CD4-positive, alpha-beta memory T cell (primary cell): ENCODE measurements at regions not wholly inside any gene's neighbourhood (a gene's known extent, or its start where the extent isn't known, plus 50 kb on each side); places are given as distances from the start of the nearest gene placed in this dataset.
"Not testable (repeated sequence)": the region's sequence is repeated elsewhere in the genome, so short reads cannot be mapped to it uniquely, and the experiment has no call there.

ENCODE experiments used
- CTCF ChIA-PET: fragments of 350-600 bp; sonication (Branson Sonifier 250); formaldehyde crosslinking; loops from one replicate; lab custom pipeline; 2021; ENCODE audit warnings: inconsistent platforms; ENCODE audit not compliant: partially characterized antibody; lab: Charles Lee
- POLR2A ChIA-PET: fragments of 350-600 bp; sonication (Branson Sonifier 250); formaldehyde crosslinking; loops from one replicate; lab custom pipeline; 2021; ENCODE audit not compliant: partially characterized antibody; lab: Charles Lee
- DNase-seq, 5 donors: peaks; one replicate each; pipeline versions ENCODE4 v3.0.0 to v3.0.0-alpha.2; 2020 to 2022; ENCODE audit warnings: mixed read lengths in 1 of 5
- H3K27ac ChIP-seq: one replicate; pipeline ENCODE4 v1.7.0; 2013; ENCODE audit warnings: low read depth, low read length
- H3K27me3 ChIP-seq: 2 replicates; pipeline ENCODE4 v1.7.0; 2013; ENCODE audit warnings: mild to moderate bottlenecking, low read length, moderate library complexity; ENCODE audit not compliant: insufficient read depth
- H3K36me3 ChIP-seq: 2 replicates; pipeline ENCODE4 v1.7.0; 2013; ENCODE audit warnings: mild to moderate bottlenecking, low read length, moderate library complexity; ENCODE audit not compliant: insufficient read depth
- H3K4me1 ChIP-seq: 2 replicates; pipeline ENCODE4 v1.7.0; 2013; ENCODE audit warnings: mild to moderate bottlenecking, low read length, moderate library complexity; ENCODE audit not compliant: insufficient read depth
- H3K4me3 ChIP-seq, 2 donors: one replicate each; pipeline ENCODE4 v1.7.0; 2013; ENCODE audit warnings: low read length in 2 of 2, mild to moderate bottlenecking in 1 of 2
- H3K9me3 ChIP-seq, 2 donors: one replicate each; pipeline ENCODE4 v1.7.0; 2013; ENCODE audit warnings: low read length in 2 of 2, control low read depth in 1 of 2; ENCODE audit not compliant: control insufficient read depth in 1 of 2
- H3K27ac Mint-ChIP-seq, 7 donors: one replicate each; pipeline ENCODE4 v1.8.0; 2020 to 2021; ENCODE audit warnings: mixed read lengths in 7 of 7, mild to moderate bottlenecking in 6 of 7, inconsistent platforms in 3 of 7, moderate library complexity in 3 of 7
- H3K27me3 Mint-ChIP-seq, 2 donors: one replicate each; pipeline ENCODE4 v1.8.0; 2020 to 2021; ENCODE audit warnings: mixed read lengths in 2 of 2
- H3K36me3 Mint-ChIP-seq, 2 donors: one replicate each; pipeline ENCODE4 v1.8.0; 2020 to 2021; ENCODE audit warnings: mixed read lengths in 2 of 2, inconsistent platforms in 1 of 2, mild to moderate bottlenecking in 1 of 2
- H3K4me1 Mint-ChIP-seq, 4 donors: one replicate each; pipeline ENCODE4 v1.8.0; 2020 to 2021; ENCODE audit warnings: mixed read lengths in 4 of 4, mild to moderate bottlenecking in 1 of 4
- H3K4me3 Mint-ChIP-seq, 8 donors: one replicate each; pipeline ENCODE4 v1.8.0; 2020 to 2021; ENCODE audit warnings: mixed read lengths in 8 of 8, mild to moderate bottlenecking in 7 of 8, moderate library complexity in 6 of 8, inconsistent platforms in 3 of 8
- H3K9me3 Mint-ChIP-seq, 8 donors: one replicate each; pipeline ENCODE4 v1.8.0; 2020 to 2021; ENCODE audit warnings: mixed read lengths in 8 of 8, mild to moderate bottlenecking in 5 of 8, inconsistent platforms in 3 of 8, moderate library complexity in 1 of 8
- intact Hi-C: fragments of 100-400 bp; cut with micrococcal nuclease; formaldehyde crosslinking; loops from one replicate; pipeline ENCODE4 v1.15.1; 2023

- H3K4me3 ChIP-seq, H3K36me3 ChIP-seq, H3K27ac ChIP-seq, H3K9me3 ChIP-seq, DNase-seq, POLR2A ChIA-PET, H3K27me3 Mint-ChIP-seq, intact Hi-C loops, H3K36me3 Mint-ChIP-seq, H3K4me1 ChIP-seq, H3K4me3 Mint-ChIP-seq, H3K27me3 ChIP-seq, CTCF ChIA-PET, H3K4me1 Mint-ChIP-seq, H3K27ac Mint-ChIP-seq: not testable (repeated sequence)
- peaks cover 0 to 15% (median 10%) of the 10 kb centered on the region in 8 donors for H3K9me3 Mint-ChIP-seq
Observed at GRCh38 chr5:3090305-3090704, 338.8 kb upstream of the IRX2 start.

GRCh38 chr5:3080366-3080765, 328.9 kb upstream of the IRX2 start:
- H3K27me3 Mint-ChIP-seq, result no peaks in the 10 kb centered on the region
- H3K4me1 ChIP-seq, result no peaks in the 10 kb centered on the region
- DNase-seq, result no peak
- intact Hi-C loops, result no loop called here
- no peak overlapping the region for H3K27ac ChIP-seq
- peaks cover 3 to 31% (median 14%) of the 10 kb centered on the region in 8 donors for H3K9me3 Mint-ChIP-seq
- H3K9me3 ChIP-seq, result no peaks in the 10 kb centered on the region
- ChIA-PET POLR2A (no interaction called here), CTCF (no interaction called here)
- no peaks in the 10 kb centered on the region for H3K4me1 Mint-ChIP-seq
- H3K36me3 Mint-ChIP-seq, result peaks cover 0 to 4% of the 10 kb centered on the region in 2 donors
- no peaks in the 10 kb centered on the region for H3K27me3 ChIP-seq
- H3K36me3 ChIP-seq, result no peaks in the 10 kb centered on the region
- H3K27ac Mint-ChIP-seq, result no peak overlapping the region
- no peak overlapping the region for H3K4me3 Mint-ChIP-seq
- no peak overlapping the region for H3K4me3 ChIP-seq

GRCh38 chr5:3077684-3078083, 326.2 kb upstream of the IRX2 start:
- H3K36me3 ChIP-seq, result no peaks in the 10 kb centered on the region
- peak in 1 of 5 donors; percentile 40 for DNase-seq
- CTCF ChIA-PET, result no interaction called here
- no peaks in the 10 kb centered on the region for H3K4me1 ChIP-seq
- POLR2A ChIA-PET, result no interaction called here
- Mint-ChIP-seq H3K27ac (no peak overlapping the region), H3K4me3 (no peak overlapping the region), H3K27me3 (no peaks in the 10 kb centered on the region), H3K4me1 (no peaks in the 10 kb centered on the region), H3K36me3 (peaks cover 0 to 4% of the 10 kb centered on the region in 2 donors), H3K9me3 (peaks cover 3 to 40% (median 23%) of the 10 kb centered on the region in 8 donors)
- H3K27ac ChIP-seq, result no peak overlapping the region
- no peak overlapping the region for H3K4me3 ChIP-seq
- no peaks in the 10 kb centered on the region for H3K27me3 ChIP-seq
- intact Hi-C loops, result no loop called here
- H3K9me3 ChIP-seq, result peaks cover 0 to 3% of the 10 kb centered on the region in 2 donors

- peaks cover 7 to 54% (median 30%) of the 10 kb centered on the region in 8 donors for H3K9me3 Mint-ChIP-seq
- POLR2A ChIA-PET, result no interaction called here
Observed at GRCh38 chr5:3075309-3075708, 323.8 kb upstream of the IRX2 start.

GRCh38 chr5:3068401-3068800, 316.9 kb upstream of the IRX2 start:
- Histone ChIP-seq H3K27ac (no peak overlapping the region), H3K9me3 (no peaks in the 10 kb centered on the region), H3K4me3 (no peak overlapping the region), H3K36me3 (no peaks in the 10 kb centered on the region), H3K4me1 (no peaks in the 10 kb centered on the region), H3K27me3 (no peaks in the 10 kb centered on the region)
- DNase-seq, result no peak
- intact Hi-C loops, result no loop called here
- CTCF ChIA-PET, result no interaction called here
- H3K27me3 Mint-ChIP-seq, result no peaks in the 10 kb centered on the region
- no peaks in the 10 kb centered on the region for H3K4me1 Mint-ChIP-seq
- POLR2A ChIA-PET, result no interaction called here
- peaks cover 7 to 40% (median 19%) of the 10 kb centered on the region in 8 donors for H3K9me3 Mint-ChIP-seq
- H3K36me3 Mint-ChIP-seq, result no peaks in the 10 kb centered on the region
- H3K4me3 Mint-ChIP-seq, result no peak overlapping the region
- H3K27ac Mint-ChIP-seq, result no peak overlapping the region

More at GRCh38 chr5:3075309-3075708, 323.8 kb upstream of the IRX2 start:
- CTCF ChIA-PET, result no interaction called here
- H3K27ac Mint-ChIP-seq, result no peak overlapping the region
- H3K4me3 Mint-ChIP-seq, result no peak overlapping the region
- intact Hi-C loops, result no loop called here
- H3K4me3 ChIP-seq, result no peak overlapping the region
- no peaks in the 10 kb centered on the region for H3K27me3 Mint-ChIP-seq
- H3K36me3 ChIP-seq, result no peaks in the 10 kb centered on the region
- H3K4me1 Mint-ChIP-seq, result no peaks in the 10 kb centered on the region
- H3K9me3 ChIP-seq, result peaks cover 0 to 3% of the 10 kb centered on the region in 2 donors
- peaks cover 0 to 4% of the 10 kb centered on the region in 2 donors for H3K36me3 Mint-ChIP-seq
- no peaks in the 10 kb centered on the region for H3K4me1 ChIP-seq
- H3K27ac ChIP-seq, result no peak overlapping the region
- DNase-seq, result no peak
- no peaks in the 10 kb centered on the region for H3K27me3 ChIP-seq

GRCh38 chr5:3060283-3060682, 308.8 kb upstream of the IRX2 start:
- intact Hi-C loops, result no loop called here
- peaks cover 0 to 1% of the 10 kb centered on the region in 2 donors for H3K36me3 Mint-ChIP-seq
- Histone ChIP-seq H3K9me3 (no peaks in the 10 kb centered on the region), H3K4me1 (no peaks in the 10 kb centered on the region), H3K4me3 (no peak overlapping the region), H3K27ac (no peak overlapping the region), H3K36me3 (no peaks in the 10 kb centered on the region), H3K27me3 (no peaks in the 10 kb centered on the region)
- no peak for DNase-seq
- peaks cover 0 to 37% (median 13%) of the 10 kb centered on the region in 8 donors for H3K9me3 Mint-ChIP-seq
- no peaks in the 10 kb centered on the region for H3K4me1 Mint-ChIP-seq
- no peak overlapping the region for H3K4me3 Mint-ChIP-seq
- H3K27ac Mint-ChIP-seq, result no peak overlapping the region
- CTCF ChIA-PET, result no interaction called here
- POLR2A ChIA-PET, result no interaction called here
- H3K27me3 Mint-ChIP-seq, result no peaks in the 10 kb centered on the region

GRCh38 chr5:3059488-3059887, 308.0 kb upstream of the IRX2 start:
- Mint-ChIP-seq H3K27ac (no peak overlapping the region), H3K27me3 (no peaks in the 10 kb centered on the region), H3K36me3 (peaks cover 0 to 1% of the 10 kb centered on the region in 2 donors), H3K4me3 (no peak overlapping the region), H3K9me3 (peaks cover 0 to 31% (median 13%) of the 10 kb centered on the region in 8 donors), H3K4me1 (no peaks in the 10 kb centered on the region)
- Histone ChIP-seq H3K9me3 (no peaks in the 10 kb centered on the region), H3K4me1 (no peaks in the 10 kb centered on the region), H3K27me3 (no peaks in the 10 kb centered on the region), H3K36me3 (no peaks in the 10 kb centered on the region), H3K4me3 (no peak overlapping the region), H3K27ac (no peak overlapping the region)
- ChIA-PET CTCF (no interaction called here), POLR2A (no interaction called here)
- intact Hi-C loops, result no loop called here
- no peak for DNase-seq

GRCh38 chr5:3058942-3059341, 307.5 kb upstream of the IRX2 start:
- Histone ChIP-seq H3K27me3 (no peaks in the 10 kb centered on the region), H3K4me1 (no peaks in the 10 kb centered on the region), H3K36me3 (no peaks in the 10 kb centered on the region), H3K9me3 (no peaks in the 10 kb centered on the region), H3K27ac (no peak overlapping the region), H3K4me3 (no peak overlapping the region)
- ChIA-PET CTCF (no interaction called here), POLR2A (no interaction called here)
- intact Hi-C loops, result no loop called here
- H3K36me3 Mint-ChIP-seq, result peaks cover 0 to 1% of the 10 kb centered on the region in 2 donors
- no peak for DNase-seq
- peaks cover 0 to 31% (median 13%) of the 10 kb centered on the region in 8 donors for H3K9me3 Mint-ChIP-seq
- H3K27ac Mint-ChIP-seq, result no peak overlapping the region
- no peaks in the 10 kb centered on the region for H3K27me3 Mint-ChIP-seq
- no peak overlapping the region for H3K4me3 Mint-ChIP-seq
- H3K4me1 Mint-ChIP-seq, result no peaks in the 10 kb centered on the region
